SKM-1 treated with dmso at 0.1 percent for 144 hours (cell line): ENCODE measurements at regions not wholly inside any gene's neighbourhood (a gene's known extent, or its start where the extent isn't known, plus 50 kb on each side); places are given as distances from the start of the nearest gene placed in this dataset.
"Not testable (repeated sequence)": the region's sequence is repeated elsewhere in the genome, so short reads cannot be mapped to it uniquely, and the experiment has no call there.

Experiments used
- DNase-seq: peaks from one replicate; lab custom pipeline; 2025; ENCODE audit not compliant: unreplicated experiment; lab: John Stamatoyannopoulos, UW

- no peak for DNase-seq
Observed at GRCh38 chr15:95125803-95126202, 894.4 kb downstream of the MCTP2 start.

DNA sequence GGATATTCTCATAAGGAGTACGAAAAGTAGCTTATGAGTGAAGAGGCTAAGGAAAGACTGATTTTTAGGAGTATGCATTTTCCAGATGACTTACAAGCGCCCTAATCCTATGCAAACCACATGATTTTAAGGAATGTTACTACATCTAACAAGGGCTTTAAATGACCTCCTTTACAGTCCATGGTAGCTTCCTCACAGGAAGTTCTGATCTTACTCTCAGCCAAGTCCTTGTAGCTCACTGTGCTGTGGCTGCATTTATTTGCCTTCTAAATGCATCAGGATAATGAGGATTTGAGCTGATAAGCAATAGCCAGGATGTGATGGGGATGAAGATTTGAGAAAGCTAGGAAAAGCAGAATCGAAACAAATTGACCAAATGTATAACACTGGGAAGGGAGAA, 896.0 kb downstream of the MCTP2 start:
- DNase-seq: no peak

- no peak for DNase-seq
Observed at GRCh38 chr15:95129574-95129973, 898.2 kb downstream of the MCTP2 start.

- peak; percentile 39 for DNase-seq
Observed at GRCh38 chr15:95131131-95131556, 899.8 kb downstream of the MCTP2 start.

GRCh38 chr15:95132774-95133173, 901.4 kb downstream of the MCTP2 start:
- DNase-seq: no peak

DNA sequence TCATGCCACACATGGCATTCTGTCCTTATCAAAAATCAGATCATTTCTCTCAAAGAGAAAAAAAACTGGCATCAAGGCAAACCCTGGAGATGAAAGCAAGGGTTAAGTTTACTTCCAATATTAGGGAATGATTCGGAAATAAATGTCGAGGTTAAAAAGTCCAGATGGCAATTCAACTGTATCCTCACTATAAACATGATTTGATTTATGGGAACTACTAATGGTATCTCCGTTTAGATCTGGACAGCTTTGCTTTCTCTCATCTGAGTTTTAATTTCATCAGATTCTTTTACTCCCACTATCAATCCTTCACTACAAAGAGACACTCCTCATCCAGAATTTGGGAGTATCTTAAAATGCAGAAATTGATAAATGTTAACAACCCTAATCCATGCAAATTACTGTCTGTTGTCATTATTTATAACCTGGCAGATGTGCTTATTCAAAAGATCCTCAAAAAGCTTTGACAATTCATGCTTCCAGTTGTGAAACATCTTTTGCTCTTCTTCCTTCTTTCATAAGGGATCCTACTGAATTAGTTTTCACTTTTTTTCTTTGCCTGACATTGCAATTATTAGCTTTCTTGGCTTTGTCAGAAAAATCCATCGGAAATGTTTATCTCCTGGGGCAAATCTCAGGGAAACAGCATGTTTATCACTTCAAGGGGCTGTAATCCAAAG, 903.2 kb downstream of the MCTP2 start:
- no peak for DNase-seq

- no peak for DNase-seq
Observed at GRCh38 chr15:95138604-95139270, 907.4 kb downstream of the MCTP2 start.

DNA sequence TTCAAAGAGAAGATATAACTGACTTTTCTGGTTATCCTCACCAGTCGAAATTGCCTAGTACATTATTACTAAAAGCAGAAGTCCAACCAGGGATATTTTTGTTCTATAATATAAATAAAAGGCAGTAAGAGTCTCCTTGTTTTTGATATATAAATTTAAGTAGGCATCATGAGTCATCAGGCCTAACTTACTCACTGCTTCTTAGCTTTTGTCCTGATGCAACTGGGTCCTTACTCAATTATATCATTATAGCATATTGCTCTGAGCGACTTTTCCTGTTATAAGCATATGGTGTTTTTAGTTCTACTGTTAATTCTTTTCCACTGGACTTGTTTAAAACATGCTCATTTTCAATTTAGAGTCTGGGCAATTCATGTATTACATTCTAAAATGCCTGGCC, 910.1 kb downstream of the MCTP2 start:
- DNase-seq: no peak

DNA sequence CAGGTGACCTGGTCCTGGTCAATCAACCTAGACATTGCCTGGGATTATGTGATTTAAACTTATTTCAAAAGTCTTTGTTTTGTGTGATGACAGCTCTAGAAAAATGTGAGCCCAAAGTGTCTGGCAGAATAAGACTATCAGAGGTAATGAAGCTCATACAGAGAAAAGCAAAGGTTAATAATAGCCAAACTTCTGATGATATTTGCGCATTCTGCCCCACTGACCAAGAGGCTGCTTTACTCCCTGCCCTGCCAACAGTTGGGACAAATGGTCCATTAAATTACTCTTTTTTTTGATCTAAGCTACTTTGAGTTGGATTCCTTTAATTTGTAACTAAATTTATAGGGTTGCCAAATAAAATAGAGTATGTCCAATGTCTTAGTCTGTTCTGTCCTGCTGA, 911.2 kb downstream of the MCTP2 start:
- DNase-seq: no peak

GRCh38 chr15:95146481-95146880, 915.1 kb downstream of the MCTP2 start:
- no peak for DNase-seq

GRCh38 chr15:95148183-95148582, 916.8 kb downstream of the MCTP2 start:
- DNase-seq: no peak

DNA sequence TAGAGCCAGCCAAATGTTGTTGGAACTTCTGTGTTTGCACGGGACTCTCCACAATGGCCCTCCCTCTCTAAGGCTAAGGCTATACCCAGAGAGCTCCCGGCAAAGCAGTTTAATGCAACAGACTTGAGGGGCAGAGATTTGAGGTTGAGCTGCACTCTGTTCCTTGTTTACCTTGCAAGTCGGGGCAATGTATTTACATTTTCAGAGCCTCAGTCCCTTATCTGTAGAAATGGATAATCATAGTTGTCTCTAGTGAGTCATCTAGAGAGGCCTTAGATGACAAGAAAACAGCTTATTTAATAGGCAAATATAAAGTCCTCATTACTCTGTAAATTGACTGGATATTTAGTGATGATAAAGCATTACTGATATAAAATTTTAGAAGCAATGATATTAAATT, 917.7 kb downstream of the MCTP2 start:
- DNase-seq: no peak

DNA sequence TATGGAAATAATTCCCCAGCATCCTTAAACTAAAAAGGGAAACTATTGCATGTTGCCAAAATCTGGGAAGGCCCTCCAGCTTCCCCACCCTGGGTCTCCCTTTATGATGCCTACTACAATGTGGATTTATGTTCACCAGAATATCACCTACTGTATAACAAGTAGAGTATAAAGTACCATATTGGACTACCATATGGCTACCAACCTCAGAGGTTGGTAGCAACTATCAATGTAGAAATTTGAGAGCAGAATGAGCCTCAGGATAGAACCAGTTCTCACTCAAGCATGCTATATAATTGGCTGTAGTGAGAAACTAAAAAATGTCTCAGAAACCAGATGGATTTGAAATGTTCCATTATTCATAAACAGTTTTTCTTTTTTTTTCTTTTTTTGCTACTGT, 918.4 kb downstream of the MCTP2 start:
- DNase-seq: no peak

DNA sequence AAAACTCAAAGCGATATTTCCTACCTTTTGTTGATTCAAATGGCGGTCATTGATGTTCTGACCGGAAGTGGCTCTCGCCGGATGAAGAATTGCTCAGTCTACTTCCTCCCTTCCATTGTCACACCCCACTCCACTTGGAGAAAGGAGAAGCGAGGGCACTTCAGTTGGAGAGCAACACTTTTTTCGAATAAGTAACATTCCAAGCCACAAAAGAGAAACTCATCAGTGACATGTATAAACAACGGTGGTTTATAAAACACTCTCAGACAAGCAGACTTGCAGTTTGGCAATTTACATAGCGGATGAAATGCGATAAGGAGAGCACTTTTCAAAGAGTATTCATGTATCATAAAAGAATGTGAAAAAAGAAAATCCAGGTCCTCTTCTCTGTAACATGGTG, 919.1 kb downstream of the MCTP2 start:
- DNase-seq: no peak

- DNase-seq: no peak
Observed at GRCh38 chr15:95152741-95153140, 921.4 kb downstream of the MCTP2 start.

DNA sequence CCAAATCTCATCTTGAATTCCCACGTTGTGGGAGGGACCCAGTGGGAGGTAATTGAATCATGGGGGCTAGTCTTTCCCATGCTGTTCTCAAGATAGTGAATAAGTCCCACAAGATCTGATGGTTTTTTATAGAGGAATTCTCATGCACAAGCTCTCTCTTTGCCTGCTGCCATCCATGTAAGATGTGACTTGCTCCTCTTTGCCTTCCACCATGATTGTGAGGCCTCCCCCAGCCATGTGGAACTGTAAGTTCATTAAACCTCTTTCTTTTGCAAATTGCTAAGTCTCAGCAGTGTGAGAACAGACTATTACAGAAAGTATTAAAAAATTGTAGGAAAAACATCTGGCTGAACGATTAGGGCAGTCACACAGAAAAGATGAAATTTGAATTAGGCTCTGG, 921.8 kb downstream of the MCTP2 start:
- DNase-seq: not testable (repeated sequence)

DNA sequence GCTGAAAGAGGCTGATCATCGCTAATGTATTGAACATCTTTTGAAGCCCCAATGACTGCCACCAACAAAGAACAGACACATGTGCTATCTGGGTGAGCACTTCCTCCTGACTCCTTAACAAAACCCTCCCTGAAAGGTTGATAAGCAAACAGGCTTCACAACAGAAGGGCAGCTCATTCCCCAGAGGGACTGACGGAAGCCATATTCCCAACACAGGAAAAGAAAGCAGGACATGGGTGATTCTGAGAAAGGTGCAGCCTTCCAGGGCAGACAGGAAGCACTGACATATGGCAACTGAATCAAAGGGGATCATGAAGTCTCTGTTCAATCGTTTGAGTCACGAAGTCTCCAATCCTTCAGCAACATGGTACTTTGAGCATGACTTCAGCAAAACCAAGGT, 929.0 kb downstream of the MCTP2 start:
- DNase-seq: no peak

DNA sequence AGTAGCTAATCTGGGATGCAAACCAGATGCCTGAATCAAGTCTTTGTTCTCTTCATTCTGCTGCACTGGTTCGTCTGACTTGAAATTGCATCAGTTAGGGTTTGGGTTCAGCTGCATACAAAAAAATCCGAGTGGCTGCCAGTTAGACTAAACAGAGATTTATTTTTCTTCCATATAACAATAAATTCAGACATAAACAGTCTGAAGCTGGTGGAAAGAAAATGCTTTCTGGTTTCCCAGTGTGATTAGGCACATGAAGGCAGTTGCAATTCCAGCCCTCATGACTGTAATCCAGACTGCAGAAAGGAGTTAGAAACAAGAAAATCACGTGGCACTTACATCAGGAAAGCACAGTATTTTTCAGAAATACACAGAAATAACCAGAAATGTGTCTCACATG, 930.7 kb downstream of the MCTP2 start:
- DNase-seq: no peak

DNA sequence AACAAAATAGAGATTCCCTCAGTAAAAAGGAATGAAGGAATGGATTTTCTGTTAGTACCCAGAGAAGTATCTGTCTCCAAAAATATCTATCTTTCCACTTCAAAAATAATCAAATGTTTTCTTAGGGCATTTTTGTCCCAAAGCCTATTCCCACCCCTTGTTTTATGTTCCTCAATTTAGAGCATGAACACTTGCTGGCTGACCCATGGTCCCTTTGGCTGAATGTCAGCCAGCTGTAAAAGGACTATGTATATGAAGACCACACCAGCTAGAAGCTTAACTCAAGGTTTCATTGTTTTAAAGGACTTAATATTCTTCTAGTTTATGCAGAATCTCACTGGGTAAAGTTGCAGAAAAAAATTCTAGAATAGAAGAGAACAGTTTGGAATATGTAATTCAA, 931.2 kb downstream of the MCTP2 start:
- DNase-seq: no peak

- DNase-seq: no peak
Observed at GRCh38 chr15:95162967-95163531, 931.7 kb downstream of the MCTP2 start.

GRCh38 chr15:95168152-95168551, 936.8 kb downstream of the MCTP2 start:
- DNase-seq: no peak

DNA sequence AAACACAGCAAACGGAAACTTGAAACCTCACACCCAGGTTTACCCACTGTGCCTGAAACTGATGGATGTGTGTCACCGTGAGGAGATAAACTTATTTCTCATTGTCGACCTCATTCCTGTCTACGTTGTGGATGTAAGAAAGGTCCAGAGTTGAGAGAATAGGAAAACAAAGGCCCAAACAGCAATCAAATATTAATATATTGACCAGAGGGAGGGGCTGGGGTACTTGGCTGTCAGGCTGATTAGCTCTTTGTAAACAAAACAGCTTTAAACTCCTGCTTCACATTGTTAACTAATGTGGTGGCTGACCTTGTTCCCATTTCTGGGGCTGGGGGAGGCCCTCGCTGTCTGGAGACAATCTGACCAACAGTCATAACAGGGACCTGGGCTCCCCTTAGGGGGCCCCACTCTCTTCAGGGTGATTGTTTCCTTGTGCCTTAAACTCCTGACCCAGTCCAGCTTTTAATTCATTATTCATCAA, 937.6 kb downstream of the MCTP2 start:
- DNase-seq: no peak
